Calu3 (cell line): ENCODE measurements at regions not wholly inside any gene's neighbourhood (a gene's known extent, or its start where the extent isn't known, plus 50 kb on each side); places are given as distances from the start of the nearest gene placed in this dataset.

ENCODE experiments used
- BruUV-seq: library from RNA; stranded (reverse); fragments of 400-500 nt; replicated peaks from 2 replicates; lab custom pipeline; 2021; lab: Mats Ljungman, UMichigan
- CTCF ChIA-PET: fragments of 300-600 bp; sonication (Branson Sonifier 250); formaldehyde crosslinking; loops from one replicate; lab custom pipeline; 2022; ENCODE audit warnings: antibody characterized with exemption; lab: Charles Lee
- DNase-seq: peaks from one replicate; pipeline ENCODE4 v3.0.0; 2022
- H3K27ac Mint-ChIP-seq: one replicate; pipeline ENCODE4 v1.8.0; 2022; ENCODE audit warnings: mixed read lengths; ENCODE audit not compliant: unreplicated experiment
- H3K27me3 Mint-ChIP-seq: one replicate; pipeline ENCODE4 v1.8.0; 2022; ENCODE audit warnings: mixed read lengths; ENCODE audit not compliant: unreplicated experiment
- H3K36me3 Mint-ChIP-seq: one replicate; pipeline ENCODE4 v1.8.0; 2022; ENCODE audit warnings: mild to moderate bottlenecking, moderate library complexity, mixed read lengths; ENCODE audit not compliant: insufficient read depth, unreplicated experiment
- H3K4me1 Mint-ChIP-seq: one replicate; pipeline ENCODE4 v1.8.0; 2022; ENCODE audit warnings: mild to moderate bottlenecking, low read depth, mixed read lengths; ENCODE audit not compliant: unreplicated experiment
- H3K4me3 Mint-ChIP-seq: one replicate; pipeline ENCODE4 v1.8.0; 2022; ENCODE audit warnings: mild to moderate bottlenecking, low read depth, moderate library complexity, mixed read lengths; ENCODE audit not compliant: unreplicated experiment
- H3K9me3 Mint-ChIP-seq: one replicate; pipeline ENCODE4 v1.8.0; 2022; ENCODE audit warnings: low read depth, mixed read lengths; ENCODE audit not compliant: unreplicated experiment
- intact Hi-C: fragments of 100-400 bp; cut with micrococcal nuclease; formaldehyde crosslinking; loops from one replicate; pipeline ENCODE4 v1.10.0; 2022; ENCODE audit not compliant: unreplicated experiment
- TF ChIP-seq, protein P1 (sequence below): fragments of 200-600 bp; IDR thresholded peaks from one replicate; pipeline ENCODE4 v1.8.0; 2022; ENCODE audit warnings: antibody characterized with exemption; ENCODE audit not compliant: unreplicated experiment

DNA sequence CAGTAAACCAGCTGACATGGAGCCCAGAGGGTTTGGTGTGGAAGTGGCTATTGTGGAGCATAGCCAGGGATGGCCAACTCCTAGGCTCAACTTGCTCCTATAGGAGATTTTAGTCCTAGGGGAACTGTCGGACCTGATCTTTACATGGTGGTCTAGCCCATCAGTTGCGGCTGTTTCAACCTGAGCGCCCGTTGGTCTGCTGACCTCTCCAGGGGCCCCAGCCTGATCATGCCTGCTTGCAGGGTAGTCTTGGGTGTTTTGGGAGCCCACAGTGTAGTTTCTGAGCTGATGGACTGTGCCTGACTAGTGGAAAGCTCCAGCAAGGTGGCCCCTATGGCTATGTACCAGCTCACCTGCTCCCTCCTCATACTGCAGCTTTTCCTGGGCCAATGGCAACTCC lies 597.0 kb downstream of the IQCM start:
- H3K4me3 Mint-ChIP-seq = no peak overlapping the region
- TF ChIP-seq, protein P1, sequence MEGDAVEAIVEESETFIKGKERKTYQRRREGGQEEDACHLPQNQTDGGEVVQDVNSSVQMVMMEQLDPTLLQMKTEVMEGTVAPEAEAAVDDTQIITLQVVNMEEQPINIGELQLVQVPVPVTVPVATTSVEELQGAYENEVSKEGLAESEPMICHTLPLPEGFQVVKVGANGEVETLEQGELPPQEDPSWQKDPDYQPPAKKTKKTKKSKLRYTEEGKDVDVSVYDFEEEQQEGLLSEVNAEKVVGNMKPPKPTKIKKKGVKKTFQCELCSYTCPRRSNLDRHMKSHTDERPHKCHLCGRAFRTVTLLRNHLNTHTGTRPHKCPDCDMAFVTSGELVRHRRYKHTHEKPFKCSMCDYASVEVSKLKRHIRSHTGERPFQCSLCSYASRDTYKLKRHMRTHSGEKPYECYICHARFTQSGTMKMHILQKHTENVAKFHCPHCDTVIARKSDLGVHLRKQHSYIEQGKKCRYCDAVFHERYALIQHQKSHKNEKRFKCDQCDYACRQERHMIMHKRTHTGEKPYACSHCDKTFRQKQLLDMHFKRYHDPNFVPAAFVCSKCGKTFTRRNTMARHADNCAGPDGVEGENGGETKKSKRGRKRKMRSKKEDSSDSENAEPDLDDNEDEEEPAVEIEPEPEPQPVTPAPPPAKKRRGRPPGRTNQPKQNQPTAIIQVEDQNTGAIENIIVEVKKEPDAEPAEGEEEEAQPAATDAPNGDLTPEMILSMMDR = no peak
- DNase-seq = no peak
- CTCF ChIA-PET = no interaction called here
- no TSS peak for BruUV-seq
- H3K27me3 Mint-ChIP-seq = no peaks in the 10 kb centered on the region
- no peaks in the 10 kb centered on the region for H3K4me1 Mint-ChIP-seq
- intact Hi-C loops = no loop called here
- H3K27ac Mint-ChIP-seq = no peak overlapping the region
- H3K9me3 Mint-ChIP-seq = peaks cover 5% of the 10 kb centered on the region
- no peaks in the 10 kb centered on the region for H3K36me3 Mint-ChIP-seq

DNA sequence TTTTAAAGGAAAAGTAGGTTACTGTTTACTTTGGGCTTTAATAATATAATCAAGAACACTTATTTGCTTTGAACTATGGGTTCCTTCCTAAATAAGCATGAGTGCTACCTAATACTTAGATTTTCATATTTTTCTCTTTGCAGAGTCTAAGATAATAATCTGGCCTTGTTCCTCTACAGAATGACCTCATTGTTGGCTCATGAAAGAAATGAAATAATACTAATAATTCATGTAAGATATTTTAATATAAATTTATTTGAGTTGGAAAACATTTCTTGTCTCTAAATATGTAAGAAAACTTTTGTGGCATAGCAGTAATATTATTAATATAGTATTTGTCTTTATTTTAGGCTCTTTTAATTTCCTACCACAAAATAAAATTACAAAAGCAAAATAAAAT lies 601.3 kb downstream of the IQCM start:
- no peaks in the 10 kb centered on the region for H3K4me1 Mint-ChIP-seq
- no peaks in the 10 kb centered on the region for H3K27me3 Mint-ChIP-seq
- DNase-seq = no peak
- no TSS peak for BruUV-seq
- H3K36me3 Mint-ChIP-seq = no peaks in the 10 kb centered on the region
- H3K9me3 Mint-ChIP-seq = peaks cover 2% of the 10 kb centered on the region
- CTCF ChIA-PET = no interaction called here
- no peak overlapping the region for H3K4me3 Mint-ChIP-seq
- no peak overlapping the region for H3K27ac Mint-ChIP-seq
- intact Hi-C loops = no loop called here
- TF ChIP-seq, protein P1 = no peak

DNA sequence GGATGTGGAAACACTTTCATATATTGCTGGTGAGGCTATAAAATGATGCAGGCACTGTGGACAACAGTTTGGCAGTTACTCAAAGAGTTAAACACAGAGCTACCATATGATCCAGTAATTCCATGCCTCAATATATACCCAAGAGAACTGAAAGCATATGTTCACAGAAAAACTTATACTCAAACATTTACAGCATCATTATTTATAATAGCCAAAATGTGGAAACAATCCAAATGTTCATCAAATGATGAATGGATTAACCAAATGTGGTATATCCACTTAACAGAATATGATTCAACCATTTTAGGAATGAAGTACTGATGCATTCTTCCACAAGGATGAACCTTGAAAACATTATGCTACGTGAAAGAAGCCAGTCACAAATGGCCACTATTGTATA lies 603.8 kb downstream of the IQCM start:
- H3K4me3 Mint-ChIP-seq = no peak overlapping the region
- no TSS peak for BruUV-seq
- H3K36me3 Mint-ChIP-seq = no peaks in the 10 kb centered on the region
- H3K4me1 Mint-ChIP-seq = no peaks in the 10 kb centered on the region
- intact Hi-C loops = no loop called here
- no peaks in the 10 kb centered on the region for H3K27me3 Mint-ChIP-seq
- H3K27ac Mint-ChIP-seq = no peak overlapping the region
- CTCF ChIA-PET = no interaction called here
- no peaks in the 10 kb centered on the region for H3K9me3 Mint-ChIP-seq
- DNase-seq = no peak
- TF ChIP-seq, protein P1 = no peak

DNA sequence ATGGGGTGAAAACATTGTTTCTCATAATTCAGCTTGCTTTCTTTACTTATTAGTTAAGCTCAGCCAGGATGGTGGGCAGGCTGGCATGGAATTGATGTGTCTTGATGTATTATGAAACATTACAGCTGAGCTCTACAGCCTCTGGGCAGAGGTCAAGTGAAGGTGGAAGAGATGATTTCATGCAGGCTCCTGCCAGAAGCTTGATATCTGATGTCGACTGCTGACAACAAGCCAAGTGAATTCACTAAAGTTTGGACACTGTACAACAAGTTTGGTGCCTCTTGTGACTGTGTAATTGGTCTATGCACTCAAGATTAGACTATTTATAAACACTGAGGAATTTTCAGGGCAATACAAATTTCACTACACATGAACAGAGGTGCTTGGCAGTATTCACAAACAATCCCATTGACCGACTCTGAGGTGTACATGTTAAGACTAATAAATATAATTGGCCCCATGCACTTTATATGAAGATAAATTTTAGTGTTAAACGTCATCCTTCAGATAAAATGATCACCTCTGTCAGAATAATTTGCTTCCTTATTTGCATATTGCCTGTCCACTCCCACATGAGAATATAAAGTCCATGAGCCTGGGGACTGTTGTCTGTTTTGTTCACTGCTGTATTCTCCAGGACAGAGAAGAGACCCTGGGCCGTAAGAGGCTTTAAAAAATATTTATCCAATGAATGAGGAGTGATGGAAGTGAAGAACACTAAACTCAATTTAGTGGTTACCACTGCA lies 612.2 kb downstream of the IQCM start:
- BruUV-seq = no TSS peak
- no peak for DNase-seq
- H3K4me1 Mint-ChIP-seq = no peaks in the 10 kb centered on the region
- H3K9me3 Mint-ChIP-seq = no peaks in the 10 kb centered on the region
- no peak overlapping the region for H3K27ac Mint-ChIP-seq
- CTCF ChIA-PET = no interaction called here
- TF ChIP-seq, protein P1 = no peak
- H3K36me3 Mint-ChIP-seq = no peaks in the 10 kb centered on the region
- no peak overlapping the region for H3K4me3 Mint-ChIP-seq
- no peaks in the 10 kb centered on the region for H3K27me3 Mint-ChIP-seq
- intact Hi-C loops = no loop called here
